Mononuclear cell (primary cell): ENCODE measurements at regions not wholly inside any gene's neighbourhood (a gene's known extent, or its start where the extent isn't known, plus 50 kb on each side); places are given as distances from the start of the nearest gene placed in this dataset.

Experiments
- H3K27me3 ChIP-seq: 2 replicates; pipeline ENCODE4 v1.6.0; 2011; ENCODE audit warnings: low read length, control low read depth; ENCODE audit not compliant: insufficient read depth
- H3K4me1 ChIP-seq: 2 replicates; pipeline ENCODE4 v1.5.1; 2011; ENCODE audit warnings: mild to moderate bottlenecking, low read length, control low read depth; ENCODE audit not compliant: insufficient read depth
- H3K4me3 ChIP-seq: 2 replicates; pipeline ENCODE4 v1.5.1; 2011; ENCODE audit warnings: mild to moderate bottlenecking, low read length, moderate library complexity
- H3K9me3 ChIP-seq: 2 replicates; pipeline ENCODE4 v1.5.1; 2011; ENCODE audit warnings: low read depth, mild to moderate bottlenecking, control low read depth, low read length

GRCh38 chr1:30538993-30539867 lies 184.2 kb downstream of the MATN1 start:
- Histone ChIP-seq H3K4me3 (no peak overlapping the region), H3K4me1 (no peaks in the 10 kb centered on the region), H3K9me3 (no peaks in the 10 kb centered on the region), H3K27me3 (no peaks in the 10 kb centered on the region)

GRCh38 chr1:30538226-30538992 lies 185.0 kb downstream of the MATN1 start:
- Histone ChIP-seq H3K27me3 (no peaks in the 10 kb centered on the region), H3K4me3 (no peak overlapping the region), H3K9me3 (no peaks in the 10 kb centered on the region), H3K4me1 (no peaks in the 10 kb centered on the region)

- Histone ChIP-seq H3K4me1 (no peaks in the 10 kb centered on the region), H3K9me3 (no peaks in the 10 kb centered on the region), H3K27me3 (no peaks in the 10 kb centered on the region)
Observed at GRCh38 chr1:30537279-30537678, 186.1 kb downstream of the MATN1 start.

GRCh38 chr1:30536530-30536929 lies 186.9 kb downstream of the MATN1 start:
- no peak overlapping the region for H3K4me3 ChIP-seq
- no peaks in the 10 kb centered on the region for H3K4me1 ChIP-seq
- H3K9me3 ChIP-seq = no peaks in the 10 kb centered on the region
- no peaks in the 10 kb centered on the region for H3K27me3 ChIP-seq

More at GRCh38 chr1:30537279-30537678, 186.1 kb downstream of the MATN1 start:
- no peak overlapping the region for H3K4me3 ChIP-seq

- Histone ChIP-seq H3K9me3 (no peaks in the 10 kb centered on the region), H3K27me3 (no peaks in the 10 kb centered on the region), H3K4me1 (no peaks in the 10 kb centered on the region), H3K4me3 (no peak overlapping the region)
Observed at GRCh38 chr1:30535595-30536325, 187.6 kb downstream of the MATN1 start.

GRCh38 chr1:30534551-30534940 lies 188.8 kb downstream of the MATN1 start:
- H3K4me3 ChIP-seq = no peak overlapping the region
- H3K27me3 ChIP-seq = no peaks in the 10 kb centered on the region

GRCh38 chr1:30533796-30534550 lies 189.4 kb downstream of the MATN1 start:
- Histone ChIP-seq H3K4me3 (no peak overlapping the region), H3K4me1 (no peaks in the 10 kb centered on the region), H3K9me3 (no peaks in the 10 kb centered on the region), H3K27me3 (no peaks in the 10 kb centered on the region)

More at GRCh38 chr1:30534551-30534940, 188.8 kb downstream of the MATN1 start:
- H3K9me3 ChIP-seq = no peaks in the 10 kb centered on the region
- no peaks in the 10 kb centered on the region for H3K4me1 ChIP-seq

- no peak overlapping the region for H3K4me3 ChIP-seq
- H3K27me3 ChIP-seq = no peaks in the 10 kb centered on the region
- H3K4me1 ChIP-seq = no peaks in the 10 kb centered on the region
- no peaks in the 10 kb centered on the region for H3K9me3 ChIP-seq
Observed at GRCh38 chr1:30533141-30533540, 190.2 kb downstream of the MATN1 start.

GRCh38 chr1:30532621-30533020 lies 190.8 kb downstream of the MATN1 start:
- H3K4me1 ChIP-seq = no peaks in the 10 kb centered on the region
- no peak overlapping the region for H3K4me3 ChIP-seq
- H3K27me3 ChIP-seq = no peaks in the 10 kb centered on the region
- no peaks in the 10 kb centered on the region for H3K9me3 ChIP-seq

GRCh38 chr1:30527511-30528140 lies 195.8 kb downstream of the MATN1 start:
- H3K4me1 ChIP-seq = no peaks in the 10 kb centered on the region
- H3K9me3 ChIP-seq = no peaks in the 10 kb centered on the region
- H3K27me3 ChIP-seq = no peaks in the 10 kb centered on the region
- no peak overlapping the region for H3K4me3 ChIP-seq

- Histone ChIP-seq H3K4me3 (no peak overlapping the region), H3K9me3 (no peaks in the 10 kb centered on the region), H3K27me3 (no peaks in the 10 kb centered on the region), H3K4me1 (no peaks in the 10 kb centered on the region)
Observed at GRCh38 chr1:30526652-30527345, 196.6 kb downstream of the MATN1 start.

GRCh38 chr1:30525971-30526651 lies 197.3 kb downstream of the MATN1 start:
- no peaks in the 10 kb centered on the region for H3K9me3 ChIP-seq
- H3K4me1 ChIP-seq = no peaks in the 10 kb centered on the region
- H3K27me3 ChIP-seq = no peaks in the 10 kb centered on the region
- H3K4me3 ChIP-seq = no peak overlapping the region

GRCh38 chr1:30525631-30525970 lies 197.8 kb downstream of the MATN1 start:
- Histone ChIP-seq H3K9me3 (no peaks in the 10 kb centered on the region), H3K4me1 (no peaks in the 10 kb centered on the region), H3K27me3 (no peaks in the 10 kb centered on the region), H3K4me3 (no peak overlapping the region)
